MM.1S (cell line): ENCODE measurements at regions not wholly inside any gene's neighbourhood (a gene's known extent, or its start where the extent isn't known, plus 50 kb on each side); places are given as distances from the start of the nearest gene placed in this dataset.

ENCODE experiments used
- DNase-seq: peaks from one replicate; pipeline ENCODE4 v3.0.0-alpha.2; 2015
- H2AFZ ChIP-seq: fragments of 300-600 bp; sonication (generic); 2 replicates; pipeline ENCODE4 v1.6.0; 2016; ENCODE audit warnings: antibody characterized with exemption, low read length
- H3F3A ChIP-seq: fragments of 300-600 bp; sonication (generic); 2 replicates; pipeline ENCODE4 v1.6.1; 2016; ENCODE audit warnings: mild to moderate bottlenecking, antibody characterized with exemption, low read length, moderate library complexity, mixed read lengths; ENCODE audit not compliant: insufficient read depth
- H3K27ac ChIP-seq: fragments of 300-600 bp; sonication (generic); 2 replicates; pipeline ENCODE4 v1.5.1; 2016; ENCODE audit warnings: mild to moderate bottlenecking, low read length
- H3K27me3 ChIP-seq: fragments of 300-600 bp; sonication (generic); replicated peaks from 2 replicates; pipeline ENCODE4 v1.6.0; 2016; ENCODE audit warnings: low read length; ENCODE audit not compliant: insufficient read depth
- H3K36me3 ChIP-seq: fragments of 300-600 bp; sonication (generic); replicated peaks from 2 replicates; pipeline ENCODE4 v1.6.1; 2016; ENCODE audit warnings: mild to moderate bottlenecking, low read length, mixed read lengths; ENCODE audit not compliant: insufficient read depth
- H3K4me1 ChIP-seq: fragments of 300-600 bp; sonication (generic); 2 replicates; pipeline ENCODE4 v1.6.1; 2016; ENCODE audit warnings: low read length, mixed read lengths
- H3K4me2 ChIP-seq: fragments of 300-600 bp; sonication (generic); 2 replicates; pipeline ENCODE4 v1.6.0; 2016; ENCODE audit warnings: low read depth, low read length
- H3K4me3 ChIP-seq: fragments of 300-600 bp; sonication (generic); 2 replicates; pipeline ENCODE4 v1.5.1; 2016; ENCODE audit warnings: low read length, mixed read lengths
- H3K79me2 ChIP-seq: fragments of 300-600 bp; sonication (generic); 2 replicates; pipeline ENCODE4 v1.6.1; 2016; ENCODE audit warnings: mixed run types, low read length, mixed read lengths
- H3K9ac ChIP-seq: fragments of 300-600 bp; sonication (generic); 2 replicates; pipeline ENCODE4 v1.6.1; 2016; ENCODE audit warnings: low read length, mixed read lengths
- H3K9me2 ChIP-seq: fragments of 300-600 bp; sonication (generic); replicated peaks from 2 replicates; pipeline ENCODE4 v1.6.1; 2016; ENCODE audit warnings: mild to moderate bottlenecking, low read length, mixed read lengths; ENCODE audit not compliant: insufficient read depth
- H3K9me3 ChIP-seq: fragments of 300-600 bp; sonication (generic); replicated peaks from 2 replicates; pipeline ENCODE4 v1.6.1; 2016; ENCODE audit warnings: mild to moderate bottlenecking, low read length, mixed read lengths; ENCODE audit not compliant: insufficient read depth
- H4K20me1 ChIP-seq: fragments of 300-600 bp; sonication (generic); 2 replicates; pipeline ENCODE4 v1.6.1; 2016; ENCODE audit warnings: mild to moderate bottlenecking, low read length, moderate library complexity, mixed read lengths; ENCODE audit not compliant: insufficient read depth
- EZH2 ChIP-seq: fragments of 300-600 bp; sonication (generic); optimal IDR thresholded peaks from 2 replicates; pipeline ENCODE3; 2017; ENCODE audit warnings: low read depth, mild to moderate bottlenecking, antibody characterized with exemption, low read length, mixed read lengths
- EZH2phosphoT487 ChIP-seq: fragments of 300-600 bp; sonication (generic); IDR thresholded peaks from 2 replicates; pipeline ENCODE4 v1.6.1; 2018; ENCODE audit warnings: antibody characterized with exemption, low read length
- TF ChIP-seq, protein P1 (sequence below): fragments of 300-600 bp; sonication (generic); IDR thresholded peaks from 2 replicates; pipeline ENCODE4 v1.5.1; 2016; ENCODE audit warnings: antibody characterized with exemption, low read length, mixed read lengths

DNA sequence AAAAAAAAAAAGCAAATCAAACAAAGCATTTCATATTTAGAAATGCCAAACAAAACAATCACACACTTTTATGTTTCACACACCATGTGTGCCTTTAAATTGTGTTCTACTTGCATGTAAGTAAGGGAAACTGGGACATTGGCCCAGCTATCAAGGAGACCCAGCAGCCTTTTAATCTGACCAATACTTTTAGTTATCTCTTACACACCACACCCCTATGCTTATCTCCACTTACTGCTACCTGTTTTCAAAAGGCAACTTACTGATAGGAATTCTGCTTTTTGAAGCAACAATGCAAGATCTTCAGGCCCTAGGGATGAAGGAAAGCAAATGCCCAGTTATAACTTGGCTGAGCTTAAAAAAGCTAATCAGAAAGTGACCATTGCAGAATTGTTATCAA lies 1244.8 kb upstream of the SORCS1 start:
- H3F3A ChIP-seq: no peaks in the 10 kb centered on the region
- H3K4me1 ChIP-seq: no peaks in the 10 kb centered on the region
- no peaks in the 10 kb centered on the region for H3K79me2 ChIP-seq
- no peak overlapping the region for H3K9ac ChIP-seq
- no peak overlapping the region for H3K27ac ChIP-seq
- TF ChIP-seq EZH2 (no peak), EZH2phosphoT487 (no peak)
- TF ChIP-seq, protein P1, sequence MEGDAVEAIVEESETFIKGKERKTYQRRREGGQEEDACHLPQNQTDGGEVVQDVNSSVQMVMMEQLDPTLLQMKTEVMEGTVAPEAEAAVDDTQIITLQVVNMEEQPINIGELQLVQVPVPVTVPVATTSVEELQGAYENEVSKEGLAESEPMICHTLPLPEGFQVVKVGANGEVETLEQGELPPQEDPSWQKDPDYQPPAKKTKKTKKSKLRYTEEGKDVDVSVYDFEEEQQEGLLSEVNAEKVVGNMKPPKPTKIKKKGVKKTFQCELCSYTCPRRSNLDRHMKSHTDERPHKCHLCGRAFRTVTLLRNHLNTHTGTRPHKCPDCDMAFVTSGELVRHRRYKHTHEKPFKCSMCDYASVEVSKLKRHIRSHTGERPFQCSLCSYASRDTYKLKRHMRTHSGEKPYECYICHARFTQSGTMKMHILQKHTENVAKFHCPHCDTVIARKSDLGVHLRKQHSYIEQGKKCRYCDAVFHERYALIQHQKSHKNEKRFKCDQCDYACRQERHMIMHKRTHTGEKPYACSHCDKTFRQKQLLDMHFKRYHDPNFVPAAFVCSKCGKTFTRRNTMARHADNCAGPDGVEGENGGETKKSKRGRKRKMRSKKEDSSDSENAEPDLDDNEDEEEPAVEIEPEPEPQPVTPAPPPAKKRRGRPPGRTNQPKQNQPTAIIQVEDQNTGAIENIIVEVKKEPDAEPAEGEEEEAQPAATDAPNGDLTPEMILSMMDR: no peak
- no peak for DNase-seq
- no peaks in the 10 kb centered on the region for H3K9me2 ChIP-seq
- H3K27me3 ChIP-seq: no peaks in the 10 kb centered on the region
- no peak overlapping the region for H3K4me2 ChIP-seq
- no peaks in the 10 kb centered on the region for H4K20me1 ChIP-seq
- no peak overlapping the region for H3K4me3 ChIP-seq
- no peaks in the 10 kb centered on the region for H3K9me3 ChIP-seq
- no peaks in the 10 kb centered on the region for H3K36me3 ChIP-seq
- H2AFZ ChIP-seq: no peak overlapping the region

DNA sequence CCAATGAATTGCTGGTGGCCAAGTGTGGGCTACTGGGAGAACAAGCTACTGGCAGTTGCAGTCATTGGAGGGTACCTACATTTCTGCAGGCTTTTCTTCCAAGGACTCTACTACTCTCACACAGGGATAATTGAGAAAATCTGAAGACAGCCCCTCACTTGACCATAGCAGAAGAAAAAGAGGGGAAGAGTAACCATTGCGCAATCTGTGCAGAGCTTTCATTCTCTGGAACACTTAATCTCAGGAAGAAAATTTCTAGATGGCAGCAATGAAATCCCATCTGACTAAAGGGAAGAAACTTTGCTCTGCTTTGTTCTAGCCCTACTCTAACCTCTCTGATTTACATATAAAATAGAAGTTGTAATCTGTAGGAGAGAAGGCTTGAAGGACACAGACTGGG lies 1239.6 kb upstream of the SORCS1 start:
- no peaks in the 10 kb centered on the region for H3K4me1 ChIP-seq
- no peak overlapping the region for H3K9ac ChIP-seq
- H3K4me3 ChIP-seq: no peak overlapping the region
- H3K4me2 ChIP-seq: no peak overlapping the region
- H3K9me3 ChIP-seq: no peaks in the 10 kb centered on the region
- H3K27ac ChIP-seq: no peak overlapping the region
- no peaks in the 10 kb centered on the region for H3K36me3 ChIP-seq
- H3F3A ChIP-seq: no peaks in the 10 kb centered on the region
- H4K20me1 ChIP-seq: no peaks in the 10 kb centered on the region
- TF ChIP-seq, protein P1: no peak
- TF ChIP-seq EZH2phosphoT487: no peak
- TF ChIP-seq EZH2: no peak
- DNase-seq: no peak
- no peaks in the 10 kb centered on the region for H3K9me2 ChIP-seq
- H3K79me2 ChIP-seq: no peaks in the 10 kb centered on the region
- no peak overlapping the region for H2AFZ ChIP-seq
- no peaks in the 10 kb centered on the region for H3K27me3 ChIP-seq

DNA sequence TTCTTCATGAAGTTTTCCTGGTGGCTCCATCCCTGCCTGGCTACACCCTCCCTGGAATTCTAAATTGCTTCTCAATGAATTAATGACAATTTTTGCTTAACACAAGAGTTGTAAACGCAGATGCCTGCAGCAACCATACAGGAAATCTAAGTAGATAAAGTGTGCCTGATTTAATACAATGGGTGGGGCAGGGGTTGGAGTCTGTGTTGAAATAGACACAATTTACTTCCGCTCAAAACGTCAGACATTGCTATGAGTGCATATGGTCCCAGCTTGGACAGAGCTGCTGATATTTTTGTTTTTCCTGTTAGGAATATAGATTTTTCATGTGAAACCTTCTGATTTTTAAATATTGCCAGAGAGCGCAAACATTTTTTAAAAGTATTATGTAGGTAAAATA lies 1235.0 kb upstream of the SORCS1 start:
- TF ChIP-seq EZH2 (no peak), EZH2phosphoT487 (no peak)
- TF ChIP-seq, protein P1: no peak
- Histone ChIP-seq H3K36me3 (no peaks in the 10 kb centered on the region), H2AFZ (no peak overlapping the region)

More for the DNA sequence above, 1235.0 kb upstream of the SORCS1 start:
- Histone ChIP-seq H3K27ac (no peak overlapping the region), H3K79me2 (no peaks in the 10 kb centered on the region), H3K9ac (no peak overlapping the region), H3K4me3 (no peak overlapping the region), H3F3A (no peaks in the 10 kb centered on the region), H3K9me2 (no peaks in the 10 kb centered on the region), H3K27me3 (no peaks in the 10 kb centered on the region), H3K4me1 (no peaks in the 10 kb centered on the region), H3K4me2 (no peak overlapping the region), H3K9me3 (no peaks in the 10 kb centered on the region), H4K20me1 (no peaks in the 10 kb centered on the region)
- DNase-seq: no peak
